Adrenal gland (tissue), 9 donors: ENCODE measurements at regions not wholly inside any gene's neighbourhood (a gene's known extent, or its start where the extent isn't known, plus 50 kb on each side); places are given as distances from the start of the nearest gene placed in this dataset.

Experiments
- DNase-seq, 7 donors: peaks; one replicate each; pipeline ENCODE4 v3.0.0-alpha.2; 2019 to 2020
- H3K27ac ChIP-seq, 5 donors: fragments of 200-600 bp; sonication (generic) in 4 of 5; 1 replicate in 3 of 5; 2 replicates in 2 of 5; pipeline versions ENCODE4 v1.5.1 to v1.8.0; 2016 to 2020; ENCODE audit warnings: mild to moderate bottlenecking in 1 of 5
- H3K27me3 ChIP-seq: fragments of 200-600 bp; 2 replicates; pipeline ENCODE4 v1.8.0; 2021
- H3K36me3 ChIP-seq, 2 donors: fragments of 200-600 bp; replicated peaks in 1 of 2; 1 replicate in 1 of 2; 2 replicates in 1 of 2; pipeline versions ENCODE4 v1.5.1 to v1.8.0; 2018 to 2022
- H3K4me1 ChIP-seq, 2 donors: fragments of 200-600 bp; replicated peaks in 1 of 2; 1 replicate in 1 of 2; 2 replicates in 1 of 2; pipeline versions ENCODE4 v1.5.1 to v1.8.0; 2018 to 2021
- H3K4me3 ChIP-seq, 4 donors: fragments of 200-600 bp; sonication (generic) in 3 of 4; one replicate each; pipeline ENCODE4 v1.5.1; 2016 to 2018
- H3K9me3 ChIP-seq, 3 donors: fragments of 200-600 bp; sonication (generic) in 1 of 3; replicated peaks in 1 of 3; 1 replicate in 2 of 3; 2 replicates in 1 of 3; pipeline versions ENCODE4 v1.5.1 to v1.8.0; 2016 to 2021
- POLR2A ChIP-seq, 2 donors: fragments of 450-650 bp; IDR thresholded peaks; one replicate each; pipeline ENCODE4 v1.6.1; 2017; ENCODE audit warnings: antibody characterized with exemption in 2 of 2, mild to moderate bottlenecking in 2 of 2, moderate library complexity in 1 of 2
- WGBS, 4 donors: extraction: QIAGEN DNeasy Blood & Tissue Kit in 2 of 4; methylation state at CpG; one replicate each; pipeline versions ENCODE4 v1.1.5 to v1.1.7; 2013 to 2017; 5-methylcytosine and 5-hydroxymethylcytosine counted together
- intact Hi-C, 2 donors: fragments of 100-400 bp; cut with DNase I; formaldehyde crosslinking; loops; one replicate each; pipeline versions ENCODE4 v1.14.1 to v1.15.0; 2022 to 2023
- TF ChIP-seq, protein P1 (sequence below), 6 experiments: fragments of 450-650 bp in 4 of 6; fragments of 200-600 bp in 2 of 6; sonication (generic) in 1 of 6; IDR thresholded peaks; 1 replicate in 5 of 6; 2 replicates in 1 of 6; pipeline versions ENCODE4 v1.5.1 to v1.8.0; 2016 to 2021; ENCODE audit warnings: antibody characterized with exemption in 6 of 6, mild to moderate bottlenecking in 2 of 6, moderate library complexity in 1 of 6
- donor health status: healthy with polysubstance abuse.
- donor health status: Bipolar disorder and iron deficiency.
- donor health status: DM: yes; HTN: yes; CAD: no.
- donor health status: DM: no; HTN: no; CAD: no.
- donor health status: DM: no; HTN: no; CAD: no.

GRCh38 chr2:190827720-190828119, 52.9 kb upstream of the GLS start:
- WGBS, 4 donors = 91 to 95% (median 94%) methylated on average over 3 of the region's 3 CpGs
- TF ChIP-seq POLR2A (IDR thresholded peaks at IDR 0.05) = no peak
- TF ChIP-seq, protein P1, sequence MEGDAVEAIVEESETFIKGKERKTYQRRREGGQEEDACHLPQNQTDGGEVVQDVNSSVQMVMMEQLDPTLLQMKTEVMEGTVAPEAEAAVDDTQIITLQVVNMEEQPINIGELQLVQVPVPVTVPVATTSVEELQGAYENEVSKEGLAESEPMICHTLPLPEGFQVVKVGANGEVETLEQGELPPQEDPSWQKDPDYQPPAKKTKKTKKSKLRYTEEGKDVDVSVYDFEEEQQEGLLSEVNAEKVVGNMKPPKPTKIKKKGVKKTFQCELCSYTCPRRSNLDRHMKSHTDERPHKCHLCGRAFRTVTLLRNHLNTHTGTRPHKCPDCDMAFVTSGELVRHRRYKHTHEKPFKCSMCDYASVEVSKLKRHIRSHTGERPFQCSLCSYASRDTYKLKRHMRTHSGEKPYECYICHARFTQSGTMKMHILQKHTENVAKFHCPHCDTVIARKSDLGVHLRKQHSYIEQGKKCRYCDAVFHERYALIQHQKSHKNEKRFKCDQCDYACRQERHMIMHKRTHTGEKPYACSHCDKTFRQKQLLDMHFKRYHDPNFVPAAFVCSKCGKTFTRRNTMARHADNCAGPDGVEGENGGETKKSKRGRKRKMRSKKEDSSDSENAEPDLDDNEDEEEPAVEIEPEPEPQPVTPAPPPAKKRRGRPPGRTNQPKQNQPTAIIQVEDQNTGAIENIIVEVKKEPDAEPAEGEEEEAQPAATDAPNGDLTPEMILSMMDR (IDR thresholded peaks at IDR 0.05) = no peak
- Histone ChIP-seq H3K4me3 (no peak overlapping the region), H3K4me1 (no peaks in the 10 kb centered on the region), H3K9me3 (no peaks in the 10 kb centered on the region), H3K27me3 (no peaks in the 10 kb centered on the region), H3K27ac (no peak overlapping the region), H3K36me3 (no peaks in the 10 kb centered on the region)
- intact Hi-C loops = no loop called here
- DNase-seq = no peak

DNA sequence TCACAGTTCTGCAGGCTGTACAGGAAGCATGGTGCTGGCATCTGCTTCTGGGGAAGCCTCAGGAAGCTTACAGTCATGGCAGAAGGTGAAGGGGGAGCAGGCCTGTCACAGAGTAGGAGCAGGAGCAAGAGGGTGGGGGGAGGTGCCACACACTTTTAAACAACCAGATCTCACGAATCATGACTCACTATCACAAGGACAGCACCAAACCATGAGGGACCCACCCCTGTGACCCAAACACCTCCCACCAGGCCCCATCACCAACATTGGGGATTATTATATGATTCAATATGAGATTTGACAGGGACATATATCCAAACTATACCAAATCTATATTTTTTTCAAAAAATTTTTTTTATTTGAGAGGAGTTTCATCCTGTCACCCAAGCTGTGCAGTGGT, 51.0 kb upstream of the GLS start:
- Histone ChIP-seq H3K4me3 (no peak overlapping the region), H3K27me3 (no peaks in the 10 kb centered on the region), H3K9me3 (no peaks in the 10 kb centered on the region), H3K27ac (no peak overlapping the region), H3K4me1 (peaks cover under 1 to 2% of the 10 kb centered on the region in 2 donors), H3K36me3 (no peaks in the 10 kb centered on the region)
- intact Hi-C loops = no loop called here
- TF ChIP-seq, protein P1 (IDR thresholded peaks at IDR 0.05) = no peak
- TF ChIP-seq POLR2A (IDR thresholded peaks at IDR 0.05) = no peak
- 50 to 86% (median 57%) methylated on average over 1 of the region's 1 CpG for WGBS, 4 donors
- no peak for DNase-seq
